ENCODE measurements at regions not wholly inside any gene's neighbourhood (a gene's known extent, or its start where the extent isn't known, plus 50 kb on each side); places are given as distances from the start of the nearest gene placed in this dataset.

DNA sequence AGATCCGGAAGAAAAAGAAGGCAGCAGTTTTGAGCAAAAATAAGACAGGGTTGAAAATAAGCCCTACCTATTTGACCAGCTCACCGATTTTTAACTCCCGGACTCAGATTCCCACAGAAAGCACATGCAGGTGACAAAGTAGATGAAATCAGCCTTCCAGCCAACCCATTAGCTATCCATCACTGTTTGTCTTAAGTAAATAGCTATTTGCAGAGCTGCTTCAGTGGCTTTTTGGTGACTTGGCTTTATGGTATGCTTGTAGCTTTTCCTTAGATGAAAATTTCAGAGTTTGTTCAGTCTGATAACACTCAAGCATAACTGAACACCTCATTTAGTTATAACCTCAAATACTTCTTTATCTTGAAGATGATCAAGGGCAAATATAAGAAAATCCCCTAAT, 192.6 kb downstream of the HIPK3 start:
- DNase-seq (ENCODE audit: low read depth): peak; percentile 27
- no peak overlapping the region for H3K4me3 ChIP-seq (ENCODE audit: low read depth, low read length)
- TF ChIP-seq, protein P1, sequence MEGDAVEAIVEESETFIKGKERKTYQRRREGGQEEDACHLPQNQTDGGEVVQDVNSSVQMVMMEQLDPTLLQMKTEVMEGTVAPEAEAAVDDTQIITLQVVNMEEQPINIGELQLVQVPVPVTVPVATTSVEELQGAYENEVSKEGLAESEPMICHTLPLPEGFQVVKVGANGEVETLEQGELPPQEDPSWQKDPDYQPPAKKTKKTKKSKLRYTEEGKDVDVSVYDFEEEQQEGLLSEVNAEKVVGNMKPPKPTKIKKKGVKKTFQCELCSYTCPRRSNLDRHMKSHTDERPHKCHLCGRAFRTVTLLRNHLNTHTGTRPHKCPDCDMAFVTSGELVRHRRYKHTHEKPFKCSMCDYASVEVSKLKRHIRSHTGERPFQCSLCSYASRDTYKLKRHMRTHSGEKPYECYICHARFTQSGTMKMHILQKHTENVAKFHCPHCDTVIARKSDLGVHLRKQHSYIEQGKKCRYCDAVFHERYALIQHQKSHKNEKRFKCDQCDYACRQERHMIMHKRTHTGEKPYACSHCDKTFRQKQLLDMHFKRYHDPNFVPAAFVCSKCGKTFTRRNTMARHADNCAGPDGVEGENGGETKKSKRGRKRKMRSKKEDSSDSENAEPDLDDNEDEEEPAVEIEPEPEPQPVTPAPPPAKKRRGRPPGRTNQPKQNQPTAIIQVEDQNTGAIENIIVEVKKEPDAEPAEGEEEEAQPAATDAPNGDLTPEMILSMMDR (IDR thresholded peaks at IDR 0.05; ENCODE audit: insufficient read depth, low read length): no peak

DNA sequence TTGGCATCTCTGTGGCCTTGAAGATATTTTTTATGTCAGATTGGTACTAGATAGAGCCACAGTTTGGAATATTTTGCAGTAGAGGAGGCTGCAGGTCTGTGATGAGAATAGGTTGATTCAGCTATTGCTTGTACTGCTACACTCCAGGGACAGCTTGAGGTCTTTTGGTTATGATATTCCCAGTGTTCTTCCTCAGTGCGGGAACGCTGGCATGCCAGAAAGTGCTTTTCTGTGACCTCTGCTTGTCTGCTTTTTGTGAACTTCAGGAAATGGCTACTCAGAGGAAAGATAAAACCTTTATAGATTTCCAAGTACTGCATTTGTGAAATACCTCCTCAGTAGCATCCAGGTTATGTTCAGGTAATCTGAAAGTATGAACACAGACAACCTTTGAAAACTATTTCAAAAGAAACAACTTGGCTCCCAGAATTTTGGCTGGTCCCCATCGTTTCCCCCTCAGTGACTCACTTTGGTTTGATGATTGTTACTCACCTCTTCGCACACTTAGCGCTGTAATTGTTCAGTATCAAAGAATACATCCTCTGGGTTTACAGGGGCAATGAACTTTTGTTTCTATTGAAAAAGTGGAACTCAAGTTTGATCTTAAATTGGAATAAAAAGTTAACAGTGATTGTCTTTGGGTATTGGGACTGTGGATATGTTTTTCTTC, 191.4 kb downstream of the HIPK3 start:
- H3K4me3 ChIP-seq (ENCODE audit: low read depth, low read length): no peak overlapping the region
- TF ChIP-seq, protein P1 (IDR thresholded peaks at IDR 0.05; ENCODE audit: insufficient read depth, low read length): no peak
- DNase-seq (ENCODE audit: low read depth): peak; percentile 32

DNA sequence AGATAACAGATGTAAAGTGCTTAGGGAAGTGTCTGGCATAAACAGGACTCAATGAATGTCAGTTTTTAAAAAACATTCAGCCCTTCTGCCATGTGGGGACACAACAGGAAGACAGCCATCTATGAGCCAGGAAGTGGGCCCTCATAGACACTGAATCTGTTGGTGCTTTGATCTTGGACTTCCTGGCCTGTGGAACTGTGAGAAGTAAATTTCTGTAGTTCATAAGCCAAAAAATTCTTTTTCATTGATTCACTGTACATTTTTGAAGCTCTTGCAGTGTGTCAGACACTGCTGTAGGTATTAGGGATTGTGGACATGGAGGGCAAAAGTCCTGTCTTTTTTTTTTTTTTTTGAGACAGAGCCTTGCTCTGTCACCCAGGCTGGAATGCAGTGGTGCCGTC, 188.6 kb downstream of the HIPK3 start:
- TF ChIP-seq, protein P1 (IDR thresholded peaks at IDR 0.05; ENCODE audit: insufficient read depth, low read length): no peak
- H3K4me3 ChIP-seq (ENCODE audit: low read depth, low read length): no peak overlapping the region
- peak; percentile 47 for DNase-seq (ENCODE audit: low read depth)

DNA sequence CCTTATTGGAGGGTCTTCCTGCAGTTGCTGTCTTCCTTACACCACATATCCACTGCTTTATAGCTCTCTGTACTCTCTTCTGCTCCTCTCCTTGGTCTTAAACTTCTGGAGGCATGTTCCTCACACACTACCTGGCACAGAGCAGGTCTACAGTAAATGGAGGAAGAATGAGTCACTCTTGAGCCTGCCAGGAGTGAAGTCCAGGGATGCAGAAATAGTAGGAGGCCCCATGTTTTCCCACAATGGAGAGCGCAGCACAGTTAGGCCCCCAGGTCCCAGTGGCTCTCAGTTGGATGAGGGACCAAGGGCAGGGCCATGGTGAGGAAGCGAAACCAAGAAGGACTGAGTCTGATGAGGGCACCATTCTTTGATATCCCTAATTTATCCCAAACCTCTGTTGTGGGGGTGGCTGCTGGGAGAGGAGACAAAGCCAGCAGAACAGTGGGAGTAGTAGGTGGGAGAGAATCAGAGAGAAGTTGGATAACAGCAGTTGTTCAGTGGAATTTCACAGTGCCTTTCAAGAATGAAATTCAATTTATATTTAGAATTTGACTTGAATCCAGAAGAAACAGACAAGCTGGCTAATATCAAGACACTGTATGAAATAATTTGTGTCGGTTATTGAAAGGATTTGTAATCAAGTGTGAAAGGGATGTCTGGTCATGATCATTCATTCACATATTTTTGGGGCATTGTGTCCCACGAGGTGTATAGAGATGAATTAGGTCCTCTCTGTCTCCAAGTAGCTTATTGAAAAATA, 187.8 kb downstream of the HIPK3 start:
- TF ChIP-seq, protein P1 (IDR thresholded peaks at IDR 0.05; ENCODE audit: insufficient read depth, low read length): no peak
- no peak overlapping the region for H3K4me3 ChIP-seq (ENCODE audit: low read depth, low read length)
- DNase-seq (ENCODE audit: low read depth): peak; percentile 61

DNA sequence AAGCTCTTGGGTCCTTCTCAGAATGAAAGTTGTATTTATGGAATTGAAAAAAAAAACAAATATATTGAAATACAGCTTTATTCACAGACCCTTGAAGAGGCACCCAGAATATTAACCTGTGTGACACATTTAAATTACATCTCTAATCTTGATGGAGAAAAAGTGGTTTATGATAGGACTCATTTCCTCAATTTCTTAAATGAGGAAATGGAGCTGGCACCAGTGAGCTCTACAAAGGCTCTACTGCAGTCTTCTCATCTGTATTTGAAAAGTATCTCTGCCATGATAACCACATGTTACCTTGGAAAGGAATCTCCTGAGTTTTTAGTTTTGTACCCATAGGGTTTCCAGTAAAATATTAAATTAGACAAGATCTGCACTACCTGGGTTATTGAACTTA, 186.5 kb downstream of the HIPK3 start:
- no peak overlapping the region for H3K4me3 ChIP-seq (ENCODE audit: low read depth, low read length)
- TF ChIP-seq, protein P1 (IDR thresholded peaks at IDR 0.05; ENCODE audit: insufficient read depth, low read length): no peak
- no peak for DNase-seq (ENCODE audit: low read depth)

DNA sequence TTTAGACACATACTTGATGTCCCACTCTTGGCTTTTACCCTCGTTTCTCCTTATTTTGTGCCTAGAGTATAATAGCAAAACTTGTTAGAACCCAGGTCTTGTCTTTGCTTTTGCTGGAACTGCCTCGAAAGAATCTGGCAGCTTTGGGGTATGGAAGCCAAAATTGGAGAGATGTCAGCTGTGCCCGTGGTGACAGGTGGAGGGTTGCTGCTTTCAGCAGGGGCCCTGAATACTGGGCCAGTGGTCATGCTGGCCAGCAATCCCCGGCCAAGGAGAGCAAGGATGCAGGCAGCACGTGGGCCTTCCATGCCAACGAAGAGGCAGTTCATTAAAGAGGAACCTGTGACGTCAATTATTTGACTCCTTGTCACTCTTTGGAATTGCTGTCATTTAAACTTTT, 181.1 kb downstream of the HIPK3 start:
- TF ChIP-seq, protein P1 (IDR thresholded peaks at IDR 0.05; ENCODE audit: insufficient read depth, low read length): no peak
- no peak overlapping the region for H3K4me3 ChIP-seq (ENCODE audit: low read depth, low read length)
- no peak for DNase-seq (ENCODE audit: low read depth)

Data from fibroblast of the aortic adventitia (primary cell).